ENCODE measurements at regions not wholly inside any gene's neighbourhood (a gene's known extent, or its start where the extent isn't known, plus 50 kb on each side); places are given as distances from the start of the nearest gene placed in this dataset.

DNA sequence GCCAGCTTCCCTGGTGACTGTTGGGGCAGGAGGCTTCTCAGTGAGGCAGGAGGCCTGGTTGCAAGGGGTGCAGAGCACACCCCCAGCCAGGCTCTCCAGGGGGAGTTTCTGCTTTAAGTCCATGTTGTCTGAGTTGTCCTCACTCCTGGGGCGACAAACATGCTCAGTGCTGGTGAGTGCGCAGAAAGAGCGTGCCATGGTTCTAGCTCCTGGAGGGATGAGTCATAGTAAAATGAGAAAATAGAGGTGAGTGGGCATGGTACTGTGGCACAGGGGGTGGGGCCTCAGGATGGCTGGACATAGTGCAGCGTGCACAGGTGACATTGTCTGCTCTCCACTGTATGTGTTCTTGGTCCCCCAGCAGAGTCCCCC is 457.2 kb upstream of the HS6ST1 start:
- no peaks in the 10 kb centered on the region for H3K79me2 ChIP-seq (ENCODE audit: control insufficient read depth, insufficient read depth, low read length)
- DNase-seq (ENCODE audit: low read depth, low spot score) (no peak), FAIRE-seq (no peak)
- H3K27ac ChIP-seq (ENCODE audit: insufficient read depth, low read depth, low read length) = no peak overlapping the region
- intact Hi-C loops (cut with micrococcal nuclease) = no loop called here
- peaks cover 2% of the 10 kb centered on the region for H3K9me3 ChIP-seq (replicated peaks; ENCODE audit: control insufficient read depth, insufficient read depth, low read length)
- H3K4me3 ChIP-seq (replicated peaks in 1 of 3; ENCODE audit: insufficient read depth in 1 of 3, low read depth in 1 of 3, low read length in 3 of 3) = no peak overlapping the region
- BruUV-seq (replicated peaks) = no TSS peak
- H3K9me1 ChIP-seq (replicated peaks; ENCODE audit: control insufficient read depth, extremely low read depth, insufficient read depth, low read length) = no peaks in the 10 kb centered on the region
- CTCF ChIA-PET = interaction anchor here (0.6 kb wide), 1 partner anchor 123 kb away, joined by 3 read pairs; no protein-coding TSS in a partner anchor
- H3K4me1 ChIP-seq (ENCODE audit: control insufficient read depth, extremely low read depth, insufficient read depth, low read length) = no peaks in the 10 kb centered on the region
- H3K9ac ChIP-seq (replicated peaks; ENCODE audit: extremely low read depth, insufficient read depth, low read length) = no peak overlapping the region
- dilution Hi-C loops (cut with MboI; ENCODE audit: extremely low pct_ligation_motif_present, low sequenced_read_pairs) = no loop called here
- H3K27me3 ChIP-seq (ENCODE audit: control insufficient read depth in 2 of 2, insufficient read depth in 2 of 2, low read length in 2 of 2) = no peaks in the 10 kb centered on the region
- H3K36me3 ChIP-seq (ENCODE audit: control insufficient read depth in 2 of 2, extremely low read depth in 1 of 2, insufficient read depth in 2 of 2, low read length in 2 of 2) = no peaks in the 10 kb centered on the region
- H2AFZ ChIP-seq (ENCODE audit: low read depth, low read length) = no peak overlapping the region
- no peaks in the 10 kb centered on the region for H4K20me1 ChIP-seq (replicated peaks; ENCODE audit: control insufficient read depth, extremely low read depth, insufficient read depth, low read length)
- H3K4me2 ChIP-seq (ENCODE audit: insufficient read depth, low read length) = no peak overlapping the region
- POLR2A ChIA-PET = no interaction called here
- TF ChIP-seq EZH2 (IDR thresholded peaks at IDR 0.05; ENCODE audit: borderline replicate concordance, low read depth, low read length, severe bottlenecking) = no peak
- no peak for TF ChIP-seq GATA2 (IDR thresholded peaks at IDR 0.05; ENCODE audit: insufficient read depth, insufficient read length, low read depth, low read length)
- TF ChIP-seq, protein P1, sequence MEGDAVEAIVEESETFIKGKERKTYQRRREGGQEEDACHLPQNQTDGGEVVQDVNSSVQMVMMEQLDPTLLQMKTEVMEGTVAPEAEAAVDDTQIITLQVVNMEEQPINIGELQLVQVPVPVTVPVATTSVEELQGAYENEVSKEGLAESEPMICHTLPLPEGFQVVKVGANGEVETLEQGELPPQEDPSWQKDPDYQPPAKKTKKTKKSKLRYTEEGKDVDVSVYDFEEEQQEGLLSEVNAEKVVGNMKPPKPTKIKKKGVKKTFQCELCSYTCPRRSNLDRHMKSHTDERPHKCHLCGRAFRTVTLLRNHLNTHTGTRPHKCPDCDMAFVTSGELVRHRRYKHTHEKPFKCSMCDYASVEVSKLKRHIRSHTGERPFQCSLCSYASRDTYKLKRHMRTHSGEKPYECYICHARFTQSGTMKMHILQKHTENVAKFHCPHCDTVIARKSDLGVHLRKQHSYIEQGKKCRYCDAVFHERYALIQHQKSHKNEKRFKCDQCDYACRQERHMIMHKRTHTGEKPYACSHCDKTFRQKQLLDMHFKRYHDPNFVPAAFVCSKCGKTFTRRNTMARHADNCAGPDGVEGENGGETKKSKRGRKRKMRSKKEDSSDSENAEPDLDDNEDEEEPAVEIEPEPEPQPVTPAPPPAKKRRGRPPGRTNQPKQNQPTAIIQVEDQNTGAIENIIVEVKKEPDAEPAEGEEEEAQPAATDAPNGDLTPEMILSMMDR (IDR thresholded peaks at IDR 0.05; ENCODE audit: extremely low read depth in 1 of 2, insufficient read depth in 1 of 2, low read depth in 1 of 2, low read length in 2 of 2) = no peak
- TF ChIP-seq, protein P2, sequence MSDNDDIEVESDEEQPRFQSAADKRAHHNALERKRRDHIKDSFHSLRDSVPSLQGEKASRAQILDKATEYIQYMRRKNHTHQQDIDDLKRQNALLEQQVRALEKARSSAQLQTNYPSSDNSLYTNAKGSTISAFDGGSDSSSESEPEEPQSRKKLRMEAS (IDR thresholded peaks at IDR 0.05; ENCODE audit: insufficient read depth, insufficient read length) = no peak
- no peak for TF ChIP-seq FOS (IDR thresholded peaks at IDR 0.05; ENCODE audit: borderline replicate concordance, insufficient read depth, low read length)
- no peak for TF ChIP-seq JUN (IDR thresholded peaks at IDR 0.05; ENCODE audit: borderline replicate concordance, insufficient read depth, insufficient read length, low read depth)
